GM12878 (cell line): ENCODE measurements at regions not wholly inside any gene's neighbourhood (a gene's known extent, or its start where the extent isn't known, plus 50 kb on each side); places are given as distances from the start of the nearest gene placed in this dataset.

ENCODE experiments used
- ATAC-seq: fragments of 200-7000 bp; cut with Tn5 transposase; 3 replicates; pipeline ENCODE4 v1.9.1; 2020; ENCODE audit warnings: mild to moderate bottlenecking, moderate library complexity
- BruUV-seq: library from RNA; stranded (reverse); fragments of 400-500 nt; replicated peaks from 2 replicates; lab custom pipeline; 2021; lab: Mats Ljungman, UMichigan
- CTCF ChIA-PET: fragments of 300-600 bp; sonication (Branson Sonifier 250); formaldehyde crosslinking; extraction: SDS; loops from one replicate; lab custom pipeline; 2021; ENCODE audit warnings: inconsistent platforms; lab: Yijun Ruan, JAX
- POLR2A ChIA-PET: fragments of 350-600 bp; formaldehyde crosslinking; extraction: SDS; loops from one replicate; lab custom pipeline; 2021; ENCODE audit warnings: inconsistent platforms; lab: Charles Lee
- RAD21 ChIA-PET: fragments of 300-600 bp; sonication (Branson Sonifier 250); formaldehyde crosslinking; loops from one replicate; lab custom pipeline; 2023; ENCODE audit warnings: antibody characterized with exemption; ENCODE audit not compliant: unreplicated experiment; lab: Charles Lee
- SMC1A ChIA-PET: fragments of 300-600 bp; sonication (Branson Sonifier 250); formaldehyde crosslinking; loops from one replicate; lab custom pipeline; 2023; ENCODE audit not compliant: unreplicated experiment, uncharacterized antibody; lab: Charles Lee
- DNase-seq: peaks from one replicate; pipeline ENCODE4 v3.0.0-alpha.2; 2011; ENCODE audit warnings: low read depth, low spot score
- FAIRE-seq: peaks from 3 replicates; lab custom pipeline; 2011; peaks lifted over from hg19 to GRCh38; lab: Jason Lieb, UNC
- H2AFZ ChIP-seq: 2 replicates; pipeline ENCODE4 v1.6.0; 2011; ENCODE audit warnings: low read depth, low read length, control low read depth; ENCODE audit not compliant: control insufficient read depth
- H3K27ac ChIP-seq: 2 replicates; pipeline ENCODE4 v1.5.1; 2011; ENCODE audit warnings: control low read depth; ENCODE audit not compliant: control insufficient read depth, insufficient read depth
- H3K27me3 ChIP-seq, 2 experiments: replicated peaks in 1 of 2; 2 replicates each; pipeline versions ENCODE4 v1.6.0 to v1.6.1; 2011; ENCODE audit warnings: low read length in 1 of 2; ENCODE audit not compliant: control insufficient read depth in 2 of 2, insufficient read depth in 2 of 2
- H3K36me3 ChIP-seq, 2 experiments: 2 replicates each; pipeline ENCODE4 v1.5.1; 2011; ENCODE audit warnings: low read length in 1 of 2; ENCODE audit not compliant: control insufficient read depth in 2 of 2, insufficient read depth in 2 of 2
- H3K4me1 ChIP-seq: 2 replicates; pipeline ENCODE4 v1.6.1; 2011; ENCODE audit warnings: mild to moderate bottlenecking, low read length, moderate library complexity, mixed read lengths; ENCODE audit not compliant: control insufficient read depth, insufficient read depth
- H3K4me2 ChIP-seq: 2 replicates; pipeline ENCODE4 v1.6.0; 2011; ENCODE audit warnings: control low read depth; ENCODE audit not compliant: control insufficient read depth, insufficient read depth
- H3K4me3 ChIP-seq: fragments of 200-600 bp; sonication (generic); 2 replicates; pipeline ENCODE4 v1.5.1; 2016
- H3K79me2 ChIP-seq: 2 replicates; pipeline ENCODE4 v1.6.0; 2011; ENCODE audit warnings: low read length; ENCODE audit not compliant: control insufficient read depth, insufficient read depth
- H3K9ac ChIP-seq: 2 replicates; pipeline ENCODE4 v1.8.0; 2011; ENCODE audit warnings: low read length, control low read depth, mixed read lengths; ENCODE audit not compliant: control insufficient read depth, insufficient read depth
- H3K9me3 ChIP-seq: replicated peaks from 3 replicates; pipeline ENCODE4 v1.5.1; 2011; ENCODE audit warnings: mild to moderate bottlenecking, low read length; ENCODE audit not compliant: control insufficient read depth, insufficient read depth
- H4K20me1 ChIP-seq: 2 replicates; pipeline ENCODE4 v1.6.0; 2011; ENCODE audit not compliant: control insufficient read depth, insufficient read depth
- ASH2L ChIP-seq: fragments of 300-600, 200-600 bp; sonication (generic); IDR thresholded peaks from 2 replicates; pipeline ENCODE4 v1.6.1; 2017; ENCODE audit warnings: low read depth, mild to moderate bottlenecking, borderline replicate concordance
- CBFB ChIP-seq: IDR thresholded peaks from 2 replicates; pipeline ENCODE4 v1.6.1; 2016; ENCODE audit warnings: antibody characterized with exemption, low read depth
- E4F1 ChIP-seq: fragments of 450-650 bp; IDR thresholded peaks from 2 replicates; pipeline ENCODE4 v1.6.1; 2018; ENCODE audit warnings: borderline replicate concordance, mild to moderate bottlenecking; ENCODE audit not compliant: partially characterized antibody
- ELK1 ChIP-seq: IDR thresholded peaks from 2 replicates; pipeline ENCODE4 v1.6.1; 2012; ENCODE audit warnings: low read depth, low read length, improper control_type of control experiment
- FOXK2 ChIP-seq: fragments of 450-650 bp; IDR thresholded peaks from 2 replicates; pipeline ENCODE4 v1.6.1; 2017; ENCODE audit warnings: mild to moderate bottlenecking, moderate library complexity
- GABPA ChIP-seq: IDR thresholded peaks from 2 replicates; pipeline ENCODE4 v1.6.1; 2014; ENCODE audit warnings: antibody characterized with exemption, low read depth, mild to moderate bottlenecking, inconsistent platforms
- HDGF ChIP-seq: fragments of 450-650 bp; IDR thresholded peaks from 2 replicates; pipeline ENCODE4 v1.6.1; 2016; ENCODE audit warnings: antibody characterized with exemption
- JUND ChIP-seq: IDR thresholded peaks from 2 replicates; pipeline ENCODE4 v1.6.1; 2012; ENCODE audit warnings: low read depth, mild to moderate bottlenecking, low read length, improper control_type of control experiment, moderate library complexity
- MTA3 ChIP-seq: IDR thresholded peaks from 2 replicates; pipeline ENCODE4 v1.6.1; 2012; ENCODE audit warnings: low read length, inconsistent platforms, borderline replicate concordance
- MYB ChIP-seq: fragments of 150-350 bp; IDR thresholded peaks from 2 replicates; pipeline ENCODE4 v1.6.1; 2014; ENCODE audit warnings: mild to moderate bottlenecking, low read depth, low read length, borderline replicate concordance
- NKRF ChIP-seq: fragments of 450-650 bp; conservative IDR thresholded peaks from 2 replicates; pipeline ENCODE4 v1.6.1; 2017; ENCODE audit warnings: mild to moderate bottlenecking, moderate library complexity
- SMAD5 ChIP-seq: IDR thresholded peaks from 2 replicates; pipeline ENCODE4 v1.6.1; 2016; ENCODE audit warnings: antibody characterized with exemption, low read depth
- SRF ChIP-seq, 2 experiments: IDR thresholded peaks; 2 replicates each; pipeline ENCODE4 v1.6.1; 2011; ENCODE audit warnings: low read depth in 2 of 2, low read length in 2 of 2, mild to moderate bottlenecking in 1 of 2, moderate library complexity in 1 of 2
- STAT1 ChIP-seq: fragments of 450-650 bp; conservative IDR thresholded peaks from 2 replicates; pipeline ENCODE4 v1.6.1; 2014; ENCODE audit warnings: antibody characterized with exemption, mild to moderate bottlenecking
- ZNF687 ChIP-seq: fragments of 450-650 bp; IDR thresholded peaks from 2 replicates; pipeline ENCODE4 v1.6.1; 2017; ENCODE audit warnings: mild to moderate bottlenecking, moderate library complexity
- ZZZ3 ChIP-seq: IDR thresholded peaks from 2 replicates; pipeline ENCODE4 v1.6.1; 2011; ENCODE audit warnings: low read depth; ENCODE audit not compliant: control insufficient read depth, insufficient read length
- WGBS: methylation state at CpG from one replicate; pipeline ENCODE4 v1.1.6; 2016; ENCODE audit warnings: low lambda C conversion rate; ENCODE audit not compliant: insufficient replicate concordance, insufficient coverage; ENCODE audit errors: missing lambda C conversion rate; 5-methylcytosine and 5-hydroxymethylcytosine counted together
- in situ Hi-C: fragments of 300-500 bp; cut with MboI; formaldehyde crosslinking; loops from 9 replicates; pipeline ENCODE4 v1.14.3; 2018; ENCODE audit warnings: mixed read lengths
- intact Hi-C: fragments of 100-400 bp; cut with micrococcal nuclease; formaldehyde crosslinking; loops from one replicate; pipeline ENCODE4 v1.14.2; 2022; ENCODE audit not compliant: unreplicated experiment

- TF ChIP-seq MTA3 (no peak), STAT1 (no peak), GABPA (no peak), SRF (IDR thresholded peaks at IDR 0.05; ENCODE audit: low read depth in 2 of 2, low read length in 2 of 2) (no peak), ELK1 (no peak), HDGF (no peak), ASH2L (no peak), FOXK2 (no peak), CBFB (no peak), E4F1 (no peak), ZZZ3 (no peak), ZNF687 (no peak), MYB (no peak), SMAD5 (no peak), JUND (no peak), NKRF (no peak)
- TF ChIP-seq, all 136 proteins: peak for 0
- ChIA-PET POLR2A (no interaction called here), RAD21 (interaction anchor here (0.9 to 1.3 kb wide), 2 partner anchors 11 to 521 kb away, joined by 3 read pairs; no protein-coding TSS in a partner anchor), SMC1A (no interaction called here), CTCF (no interaction called here)
- WGBS = 31% methylated on average over 3 of the region's 3 CpGs
- no peaks in the 10 kb centered on the region for H3K36me3 ChIP-seq
- peaks cover 0 to 3% of the 10 kb centered on the region in 2 experiments; a peak in 1 of 4 replicates for H3K27me3 ChIP-seq
- ATAC-seq (no peak), DNase-seq (no peak), FAIRE-seq (no peak)
- H3K79me2 ChIP-seq = no peaks in the 10 kb centered on the region
- H4K20me1 ChIP-seq = no peaks in the 10 kb centered on the region
- no peak overlapping the region for H2AFZ ChIP-seq
- H3K27ac ChIP-seq = no peak overlapping the region
- H3K4me2 ChIP-seq = no peak overlapping the region
- no peaks in the 10 kb centered on the region for H3K9me3 ChIP-seq
- no peak overlapping the region for H3K9ac ChIP-seq
- H3K4me1 ChIP-seq = no peaks in the 10 kb centered on the region
- intact Hi-C loops = no loop called here
- no peak overlapping the region for H3K4me3 ChIP-seq
- no TSS peak for BruUV-seq
- in situ Hi-C loops = no loop called here
Observed at GRCh38 chr6:105952326-105952725, 133.8 kb upstream of the PRDM1 start.
